HG03039 (cell line): ENCODE measurements at regions not wholly inside any gene's neighbourhood (a gene's known extent, or its start where the extent isn't known, plus 50 kb on each side); places are given as distances from the start of the nearest gene placed in this dataset.
"Not testable (repeated sequence)": the region's sequence is repeated elsewhere in the genome, so short reads cannot be mapped to it uniquely, and the experiment has no call there.

Experiments used
- ATAC-seq: cut with Tn5 transposase; IDR thresholded peaks from one replicate; pipeline ENCODE4 v1.9.1; 2021; ENCODE audit warnings: mild to moderate bottlenecking, moderate library complexity; ENCODE audit not compliant: unreplicated experiment

DNA sequence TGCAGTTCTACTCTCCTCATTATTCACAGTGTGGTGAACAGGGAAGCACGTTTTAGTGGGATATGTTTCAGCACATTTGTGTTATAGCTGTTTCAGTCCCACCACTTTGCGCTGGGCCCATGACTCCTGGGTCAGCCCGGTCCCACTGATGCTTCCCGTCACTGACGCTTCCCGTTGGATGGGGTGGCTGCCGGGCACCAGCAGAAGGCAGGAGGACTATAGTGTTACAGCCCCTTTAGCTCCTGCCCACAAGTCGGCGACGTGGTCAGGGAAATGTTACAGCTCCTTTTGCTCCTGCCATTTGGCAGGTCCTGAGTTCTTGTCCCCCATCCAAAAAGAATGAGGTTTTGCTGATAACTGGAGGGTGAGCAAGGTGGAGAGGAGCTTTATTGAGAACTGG lies 732.2 kb downstream of the NR4A2 start:
- ATAC-seq: no peak

DNA sequence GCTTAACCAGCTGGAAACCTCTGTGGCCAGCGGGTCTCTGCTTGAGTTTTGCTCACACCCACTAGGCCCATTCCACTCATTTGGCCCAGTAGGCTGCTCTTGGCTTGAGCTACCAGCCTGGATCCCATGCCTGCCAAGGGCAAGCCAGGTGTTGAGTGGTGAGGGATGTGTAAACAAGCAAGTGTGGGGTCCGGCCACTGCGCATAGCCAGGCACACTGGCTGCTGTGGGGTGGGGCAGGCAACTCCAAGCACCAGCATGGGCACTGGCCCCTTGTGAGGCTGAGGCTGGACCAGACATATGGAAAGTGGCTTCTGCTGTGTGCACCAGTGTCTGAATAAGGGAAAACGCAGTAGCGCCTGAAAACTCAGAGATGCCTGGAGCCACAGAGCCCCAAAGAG lies 732.7 kb downstream of the NR4A2 start:
- no peak for ATAC-seq

GRCh38 chr2:155583674-155584195 lies 748.8 kb downstream of the NR4A2 start:
- ATAC-seq: no peak

DNA sequence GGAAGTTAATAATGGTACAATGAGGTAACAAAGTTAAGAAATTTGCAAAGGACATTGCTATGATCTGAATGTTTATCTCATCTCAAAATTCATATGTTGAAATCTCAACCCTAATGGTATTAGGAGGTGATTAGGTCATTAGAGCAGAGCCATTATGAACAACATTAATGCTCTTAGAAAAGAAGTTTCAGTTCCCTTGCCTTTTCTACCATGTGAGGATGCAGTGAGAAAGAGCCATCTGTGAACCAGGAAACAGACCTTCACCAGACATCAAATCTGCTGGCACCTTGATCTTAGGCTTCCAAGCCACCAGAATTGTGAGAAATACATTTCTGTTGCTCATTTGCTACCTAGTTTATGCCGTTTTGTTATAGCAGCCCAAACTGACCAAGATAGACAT lies 757.6 kb downstream of the NR4A2 start:
- no peak for ATAC-seq

DNA sequence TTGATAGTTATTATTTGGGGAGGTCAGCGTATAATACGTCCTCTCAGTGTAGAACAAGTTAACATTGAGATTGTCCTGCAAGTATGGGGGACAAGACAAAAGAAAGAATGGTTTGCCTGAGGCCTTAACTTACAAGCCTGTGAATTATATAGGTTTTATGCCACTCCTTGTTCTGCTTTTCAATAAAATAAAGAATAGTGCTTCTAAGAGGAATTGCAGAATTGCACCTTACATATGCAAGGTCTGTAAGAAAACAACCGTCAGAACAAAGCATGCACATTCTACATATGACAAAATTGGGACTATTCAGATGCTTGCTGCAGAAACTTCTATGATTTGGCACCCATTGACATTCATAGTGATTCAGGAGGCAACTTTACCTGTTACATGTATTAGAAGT lies 785.0 kb downstream of the NR4A2 start:
- ATAC-seq: no peak

GRCh38 chr2:155546721-155547555 lies 785.6 kb downstream of the NR4A2 start:
- no peak for ATAC-seq

- not testable (repeated sequence) for ATAC-seq
Observed at GRCh38 chr2:155539028-155539427, 793.5 kb downstream of the NR4A2 start.

DNA sequence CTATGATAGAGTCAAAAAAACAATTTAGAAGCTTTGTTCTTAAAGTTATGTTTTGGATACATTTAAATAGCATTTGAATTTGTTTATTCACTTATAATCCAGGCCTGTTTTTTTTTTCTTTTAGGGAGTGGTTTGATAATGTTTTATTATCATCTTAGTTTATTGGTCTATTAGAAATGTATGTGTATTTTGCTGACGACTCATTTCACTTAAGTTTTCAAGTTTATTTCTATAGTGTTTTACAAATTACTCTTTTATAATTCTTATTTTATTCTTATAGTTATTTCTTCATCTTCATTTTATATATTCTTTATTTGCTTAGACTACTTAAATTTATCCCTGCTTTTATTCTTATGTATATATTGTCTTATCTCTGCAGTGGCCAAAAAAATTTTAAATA lies 804.5 kb downstream of the NR4A2 start:
- no peak for ATAC-seq

- no peak for ATAC-seq
Observed at GRCh38 chr2:155525199-155525598, 807.3 kb downstream of the NR4A2 start.

- ATAC-seq: no peak
Observed at GRCh38 chr2:155519529-155520130, 812.9 kb downstream of the NR4A2 start.

DNA sequence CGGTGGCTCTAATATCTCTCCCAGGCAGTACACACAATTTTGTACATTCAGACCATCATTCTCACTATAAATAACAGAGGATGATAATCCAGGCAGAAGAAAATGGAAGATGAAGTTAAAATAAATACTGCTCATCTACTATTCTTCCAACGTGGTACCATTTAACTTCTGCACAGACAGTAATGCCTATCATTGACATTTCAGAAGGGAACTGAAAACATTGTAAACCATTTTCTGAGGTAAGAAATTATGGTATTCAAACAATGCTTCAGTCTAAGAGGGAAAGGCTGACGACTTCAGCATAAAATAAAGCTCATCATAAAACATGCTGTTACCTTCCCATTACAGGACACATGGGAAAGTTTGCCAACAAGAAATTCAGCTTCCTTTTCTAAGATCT lies 814.4 kb downstream of the NR4A2 start:
- ATAC-seq: no peak

DNA sequence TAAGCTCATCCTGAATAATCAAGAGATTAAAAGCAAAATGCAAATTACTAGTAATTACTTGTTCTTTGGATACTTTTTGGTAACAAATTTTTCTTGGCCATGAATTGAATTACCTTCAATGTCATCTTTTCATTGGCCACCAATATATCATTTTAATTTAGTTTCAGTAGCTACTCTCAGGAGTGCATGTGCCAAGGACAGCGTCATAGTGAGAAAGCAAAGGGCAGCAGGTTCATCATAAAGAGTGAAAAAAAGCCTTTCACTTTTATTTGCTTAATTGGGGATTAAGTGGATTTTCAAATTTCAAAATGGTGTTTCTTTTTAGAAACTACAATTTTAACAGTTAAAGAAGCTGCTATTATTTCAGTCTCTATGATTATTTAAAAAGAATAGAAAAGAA lies 815.2 kb downstream of the NR4A2 start:
- no peak for ATAC-seq

DNA sequence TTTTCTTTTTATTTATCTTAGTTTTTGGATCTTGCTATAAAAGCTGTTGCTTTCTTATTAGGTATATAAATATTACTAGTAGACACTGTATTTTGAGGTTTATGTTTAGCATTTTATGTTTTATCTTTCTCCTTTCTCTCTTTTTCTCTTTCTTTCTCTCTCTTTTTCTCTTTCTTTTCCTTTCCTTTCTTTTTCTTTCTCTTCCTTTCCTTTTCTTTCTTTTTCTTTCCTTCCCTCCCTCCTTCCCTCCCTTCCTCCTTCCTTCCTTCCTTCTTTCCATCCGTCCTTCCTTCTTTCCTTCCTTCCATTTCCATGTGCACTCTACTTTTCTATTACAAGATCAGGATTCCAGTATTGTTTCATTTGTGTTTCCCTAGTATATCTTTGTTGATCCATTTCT lies 814.8 kb downstream of the KCNJ3 start:
- no peak for ATAC-seq

DNA sequence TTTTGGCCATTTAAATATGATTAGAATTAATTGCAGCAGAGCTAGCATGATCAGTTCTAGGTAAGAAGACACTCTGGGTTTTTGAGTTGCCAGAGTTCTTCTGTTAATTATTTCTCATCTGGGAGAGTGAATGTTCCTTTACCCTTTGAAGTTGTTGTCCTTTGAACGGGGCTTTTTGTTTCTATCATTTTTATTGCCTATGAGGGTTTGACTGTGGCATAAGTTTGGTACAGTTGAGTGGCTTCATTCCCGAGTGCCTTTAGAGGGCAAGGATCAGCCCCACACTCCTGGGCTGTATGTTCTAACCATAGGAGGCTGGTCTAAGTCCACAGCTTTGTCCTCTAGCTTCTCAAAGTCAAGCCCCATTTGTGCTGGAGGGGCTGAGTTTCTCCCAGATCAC lies 804.3 kb downstream of the KCNJ3 start:
- no peak for ATAC-seq

DNA sequence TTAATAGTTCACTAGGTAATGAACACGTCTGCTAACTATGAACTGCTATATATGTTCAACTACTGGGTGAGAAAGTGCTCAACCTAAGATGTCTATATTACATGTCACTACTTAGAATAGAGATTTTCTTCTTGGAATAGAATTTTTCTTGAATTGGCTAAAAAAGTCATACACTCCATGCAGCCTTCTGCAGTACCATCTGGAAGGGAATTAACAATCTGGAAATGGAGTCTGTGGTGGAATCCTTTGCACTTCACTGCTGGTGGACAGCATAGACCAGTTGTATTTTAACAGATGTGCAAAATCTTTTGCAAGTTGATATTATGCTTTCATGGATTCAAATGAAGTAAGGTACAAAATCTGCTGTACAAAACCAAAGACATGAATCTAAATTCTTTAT lies 799.6 kb downstream of the KCNJ3 start:
- no peak for ATAC-seq

GRCh38 chr2:155494744-155495143 lies 796.2 kb downstream of the KCNJ3 start:
- no peak for ATAC-seq

- ATAC-seq: no peak
Observed at GRCh38 chr2:155485141-155485842, 786.8 kb downstream of the KCNJ3 start.

DNA sequence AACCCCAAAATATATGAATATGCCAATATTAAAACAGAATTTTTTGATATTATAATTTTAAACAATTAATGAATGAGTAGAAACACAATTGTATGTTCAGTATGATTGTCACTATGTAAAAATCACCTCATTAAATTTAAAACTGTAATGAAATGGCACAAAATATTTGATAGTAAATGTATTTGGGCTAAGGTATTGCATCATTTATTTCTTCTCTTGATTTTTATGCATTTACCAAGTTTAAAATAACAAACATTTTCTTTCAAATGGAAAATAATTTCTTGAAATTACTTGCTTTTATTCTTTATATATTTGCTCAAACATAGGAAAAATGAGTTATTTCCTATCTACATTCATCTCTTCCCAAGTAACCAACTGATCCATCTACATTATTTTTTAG lies 782.6 kb downstream of the KCNJ3 start:
- ATAC-seq: no peak

GRCh38 chr2:155472018-155472417 lies 773.5 kb downstream of the KCNJ3 start:
- not testable (repeated sequence) for ATAC-seq

- no peak for ATAC-seq
Observed at GRCh38 chr2:155456222-155456621, 757.7 kb downstream of the KCNJ3 start.

- no peak for ATAC-seq
Observed at GRCh38 chr2:155442755-155443372, 744.4 kb downstream of the KCNJ3 start.
